Heart right ventricle (tissue), 16 donors: ENCODE measurements at regions not wholly inside any gene's neighbourhood (a gene's known extent, or its start where the extent isn't known, plus 50 kb on each side); places are given as distances from the start of the nearest gene placed in this dataset.

ENCODE experiments used
- ATAC-seq, 8 donors: fragments of 200-7000 bp; cut with Tn5 transposase; one replicate each; pipeline ENCODE4 v1.9.1; 2020; ENCODE audit warnings: mild to moderate bottlenecking in 8 of 8, moderate library complexity in 8 of 8, moderate number of reproducible peaks in 1 of 8
- DNase-seq, 2 donors: peaks; one replicate each; pipeline ENCODE4 v3.0.0-alpha.2; 2020
- H3K27ac ChIP-seq, 10 donors: fragments of 200-600 bp; sonication (generic) in 2 of 10; one replicate each; pipeline versions ENCODE4 v1.5.0 to v1.8.0; 2020 to 2022; ENCODE audit warnings: mild to moderate bottlenecking in 3 of 10
- H3K27me3 ChIP-seq, 7 donors: fragments of 200-600 bp; one replicate each; pipeline ENCODE4 v1.8.0; 2021 to 2022; ENCODE audit warnings: mild to moderate bottlenecking in 2 of 7
- H3K36me3 ChIP-seq, 9 donors: fragments of 200-600 bp; sonication (generic) in 1 of 9; one replicate each; pipeline versions ENCODE4 v1.5.0 to v1.8.0; 2020 to 2022; ENCODE audit warnings: mild to moderate bottlenecking in 2 of 9
- H3K4me1 ChIP-seq, 9 donors: fragments of 200-600 bp; sonication (generic) in 1 of 9; one replicate each; pipeline versions ENCODE4 v1.5.0 to v1.8.0; 2020 to 2022; ENCODE audit warnings: mild to moderate bottlenecking in 4 of 9
- H3K4me3 ChIP-seq, 10 donors: fragments of 200-600 bp; sonication (generic) in 2 of 10; one replicate each; pipeline versions ENCODE4 v1.5.0 to v1.8.0; 2020 to 2022; ENCODE audit warnings: mild to moderate bottlenecking in 7 of 10, moderate library complexity in 2 of 10
- H3K9me3 ChIP-seq, 11 donors: fragments of 200-600 bp in 10 of 11; sonication (generic) in 2 of 11; one replicate each; pipeline versions ENCODE4 v1.5.0 to v1.8.0; 2013 to 2022; ENCODE audit warnings: mild to moderate bottlenecking in 2 of 11, control low read depth in 1 of 11, moderate library complexity in 1 of 11
- WGBS, 2 donors: extraction: QIAGEN DNeasy Blood & Tissue Kit; methylation state at CpG; one replicate each; pipeline ENCODE4 v1.1.7; 2013; ENCODE audit warnings: inconsistent platforms in 1 of 2; 5-methylcytosine and 5-hydroxymethylcytosine counted together
- intact Hi-C, 10 donors: fragments of 100-400 bp; cut with DNase I; formaldehyde crosslinking; loops; one replicate each; pipeline versions ENCODE4 v1.11.1 to v1.14.2; 2022
- TF ChIP-seq, protein P1 (sequence below), 9 donors: fragments of 200-600 bp; sonication (generic) in 2 of 9; IDR thresholded peaks; one replicate each; pipeline versions ENCODE4 v1.5.0 to v1.8.0; 2021 to 2022; ENCODE audit warnings: antibody characterized with exemption in 9 of 9, mild to moderate bottlenecking in 5 of 9, moderate library complexity in 1 of 9
- donor health status: Arrhythmogenic right ventricular cardiomyopathy.
- donor health status: ischemic (EF 13 %, LVEDD 7.1; RV severe dilation, severe dysfunction).
- donor health status: healthy with polysubstance abuse.
- donor health status: DM: no; HTN: yes; CAD: no.
- donor health status: DM: no; HTN: no; CAD: no.
- donor health status: ischemic (EF 25% LVEDD 6.9; RV normal size, moderate dysfunction).
- donor health status: ischemic (EF 25% LVEDD 5.7; RV mildly dilated, moderate dysfunction).
- donor health status: healthy.
- donor health status: DM: yes; HTN: yes; CAD: no.
- donor health status: Ischemic cardiomyopathy.
- donor health status: ischemic (EF 35%, LVEDD 5.7; RV mildly dilated, moderate dysfunction).
- donor health status: nonischemic (EF 11% LVEDD 7.7; RV severe dilation, severe dysfunction).
- donor health status: DM: yes; HTN: yes; CAD: no.
- donor health status: PGD.
- donor health status: ischemic (EF 29% LVEDD 5.4; RV normal size, mild dysfunction).
- donor health status: nonischemic (EF 23%, LVEDD 6.1; RV moderate dilation, normal function).

DNA sequence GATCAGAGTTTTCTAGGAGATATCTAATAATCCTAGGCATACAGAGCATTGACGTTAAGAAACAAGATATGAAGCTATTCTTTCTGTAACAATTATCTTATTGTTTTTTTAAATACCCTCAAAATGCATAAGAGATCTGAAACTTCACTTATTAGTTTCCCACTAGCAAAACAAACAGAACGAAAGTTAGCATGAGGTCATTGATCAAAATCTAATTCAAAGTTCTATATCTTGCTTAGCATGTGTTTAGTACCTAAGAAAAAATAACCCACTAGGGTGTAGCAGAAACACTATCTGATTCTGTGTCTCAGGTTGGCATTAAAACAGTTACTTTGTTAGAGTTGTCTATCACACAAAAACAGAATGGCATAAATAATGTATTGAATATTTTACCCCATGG is 1288.4 kb downstream of the EPHA7 start:
- Histone ChIP-seq H3K27me3 (no peaks in the 10 kb centered on the region), H3K27ac (no peak overlapping the region), H3K9me3 (no peaks in the 10 kb centered on the region), H3K4me3 (no peak overlapping the region), H3K4me1 (no peaks in the 10 kb centered on the region), H3K36me3 (no peaks in the 10 kb centered on the region)
- intact Hi-C loops = no loop called here
- 67 to 83% methylated on average over 2 of the region's 2 CpGs for WGBS, 2 donors
- TF ChIP-seq, protein P1, sequence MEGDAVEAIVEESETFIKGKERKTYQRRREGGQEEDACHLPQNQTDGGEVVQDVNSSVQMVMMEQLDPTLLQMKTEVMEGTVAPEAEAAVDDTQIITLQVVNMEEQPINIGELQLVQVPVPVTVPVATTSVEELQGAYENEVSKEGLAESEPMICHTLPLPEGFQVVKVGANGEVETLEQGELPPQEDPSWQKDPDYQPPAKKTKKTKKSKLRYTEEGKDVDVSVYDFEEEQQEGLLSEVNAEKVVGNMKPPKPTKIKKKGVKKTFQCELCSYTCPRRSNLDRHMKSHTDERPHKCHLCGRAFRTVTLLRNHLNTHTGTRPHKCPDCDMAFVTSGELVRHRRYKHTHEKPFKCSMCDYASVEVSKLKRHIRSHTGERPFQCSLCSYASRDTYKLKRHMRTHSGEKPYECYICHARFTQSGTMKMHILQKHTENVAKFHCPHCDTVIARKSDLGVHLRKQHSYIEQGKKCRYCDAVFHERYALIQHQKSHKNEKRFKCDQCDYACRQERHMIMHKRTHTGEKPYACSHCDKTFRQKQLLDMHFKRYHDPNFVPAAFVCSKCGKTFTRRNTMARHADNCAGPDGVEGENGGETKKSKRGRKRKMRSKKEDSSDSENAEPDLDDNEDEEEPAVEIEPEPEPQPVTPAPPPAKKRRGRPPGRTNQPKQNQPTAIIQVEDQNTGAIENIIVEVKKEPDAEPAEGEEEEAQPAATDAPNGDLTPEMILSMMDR (IDR thresholded peaks at IDR 0.05) = no peak
- DNase-seq (no peak), ATAC-seq (no peak)

DNA sequence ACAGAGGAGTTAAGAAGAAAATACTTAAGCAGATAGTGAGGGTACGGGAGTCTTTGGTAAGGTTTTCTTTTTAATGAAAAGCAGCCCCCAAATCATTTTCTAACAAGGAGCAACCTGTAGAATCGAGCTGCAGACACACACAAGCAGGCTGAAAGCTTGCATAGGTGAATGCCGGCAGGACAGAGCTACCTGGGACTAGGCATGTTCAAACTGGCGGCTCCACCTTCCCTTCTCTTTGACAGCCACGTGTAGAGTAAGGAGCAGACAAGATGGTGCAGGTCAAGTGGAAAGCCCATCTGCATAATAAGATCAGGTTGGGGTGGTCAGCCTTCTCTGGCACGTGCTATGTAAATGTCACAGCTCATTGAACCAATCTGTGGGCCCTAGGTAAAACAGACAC is 1292.4 kb downstream of the EPHA7 start:
- peaks cover 0 to 5% (median 0%) of the 10 kb centered on the region in 9 donors for H3K4me1 ChIP-seq
- no peak overlapping the region for H3K4me3 ChIP-seq
- TF ChIP-seq, protein P1 (IDR thresholded peaks at IDR 0.05) = no peak
- no peaks in the 10 kb centered on the region for H3K36me3 ChIP-seq
- no peak for ATAC-seq
- no peaks in the 10 kb centered on the region for H3K27me3 ChIP-seq
- no peaks in the 10 kb centered on the region for H3K9me3 ChIP-seq
- no peak overlapping the region for H3K27ac ChIP-seq
- WGBS, 2 donors = 86 to 89% methylated on average over 6 of the region's 6 CpGs
- no peak for DNase-seq
- intact Hi-C loops = loop anchor here in 2 of 10 donors (10.0 kb wide), 1 partner anchor 648 kb away; no protein-coding TSS in a partner anchor

DNA sequence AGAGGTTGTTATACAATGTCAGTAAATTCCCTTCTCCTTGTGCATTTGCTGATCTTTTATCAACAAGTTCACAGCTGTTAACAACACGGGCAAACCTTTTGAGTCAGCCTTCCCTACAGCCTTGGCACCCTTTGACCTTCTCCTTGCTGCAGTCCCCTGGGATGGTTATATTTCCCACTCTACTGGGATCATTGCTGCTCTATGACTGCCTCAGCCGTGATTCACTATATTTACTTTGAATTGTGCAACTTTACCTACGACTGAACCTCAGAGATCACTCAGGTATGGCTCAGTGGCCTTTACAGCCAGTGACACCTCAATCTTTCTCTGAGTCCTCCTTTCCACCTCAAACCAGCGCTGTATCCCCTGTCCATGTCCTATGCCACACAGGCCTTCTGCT is 1293.3 kb downstream of the EPHA7 start:
- Histone ChIP-seq H3K27me3 (no peaks in the 10 kb centered on the region), H3K36me3 (no peaks in the 10 kb centered on the region), H3K9me3 (no peaks in the 10 kb centered on the region), H3K4me3 (no peak overlapping the region), H3K4me1 (peaks cover 0 to 5% (median 0%) of the 10 kb centered on the region in 9 donors), H3K27ac (no peak overlapping the region)
- whole genome bisulfite sequencing, 2 donors = 80% methylated on average over 4 of the region's 4 CpGs
- ATAC-seq (no peak), DNase-seq (no peak)
- intact Hi-C loops = loop anchor here in 2 of 10 donors (10.0 kb wide), 1 partner anchor 649 kb away; no protein-coding TSS in a partner anchor
- TF ChIP-seq, protein P1 (IDR thresholded peaks at IDR 0.05) = no peak

DNA sequence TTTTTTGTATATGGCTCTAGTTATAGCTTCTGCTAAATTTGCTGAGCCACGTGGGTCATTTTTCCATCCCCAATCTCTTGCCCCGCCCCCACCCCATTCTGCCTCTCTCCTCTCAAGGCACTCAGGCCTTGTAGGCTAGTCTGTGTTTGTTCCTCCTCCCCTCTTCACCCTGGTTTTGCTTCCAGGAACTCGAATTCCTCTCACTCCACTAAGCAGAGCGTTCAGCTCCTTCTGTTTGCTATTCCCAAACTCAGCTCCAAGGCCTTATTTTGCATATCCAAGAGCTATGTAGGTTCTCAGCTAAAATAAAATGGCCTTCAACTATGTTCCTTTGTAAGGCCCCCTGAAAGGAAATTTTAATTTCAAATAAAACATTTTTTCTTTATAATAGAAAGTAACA is 1293.7 kb downstream of the EPHA7 start:
- Histone ChIP-seq H3K27me3 (no peaks in the 10 kb centered on the region), H3K36me3 (no peaks in the 10 kb centered on the region), H3K9me3 (no peaks in the 10 kb centered on the region), H3K4me3 (no peak overlapping the region), H3K27ac (no peak overlapping the region), H3K4me1 (peaks cover 0 to 5% (median 0%) of the 10 kb centered on the region in 9 donors)
- intact Hi-C loops = loop anchor here in 2 of 10 donors (10.0 kb wide), 1 partner anchor 649 kb away; no protein-coding TSS in a partner anchor
- DNase-seq (no peak), ATAC-seq (no peak)
- WGBS, 2 donors = 66 to 75% methylated on average over 4 of the region's 4 CpGs
- TF ChIP-seq, protein P1 (IDR thresholded peaks at IDR 0.05) = no peak
